Choroid plexus epithelial cell (primary cell): ENCODE measurements at regions not wholly inside any gene's neighbourhood (a gene's known extent, or its start where the extent isn't known, plus 50 kb on each side); places are given as distances from the start of the nearest gene placed in this dataset.
"Not testable (repeated sequence)": the region's sequence is repeated elsewhere in the genome, so short reads cannot be mapped to it uniquely, and the experiment has no call there.

Experiments used
- DNase-seq: peaks from one replicate; pipeline ENCODE4 v3.0.0-alpha.2; 2010; ENCODE audit warnings: low read depth
- H3K4me3 ChIP-seq: 2 replicates; pipeline ENCODE4 v1.5.1; 2011; ENCODE audit warnings: low read depth, mild to moderate bottlenecking, control low read depth, low read length, moderate library complexity
- TF ChIP-seq, protein P1 (sequence below): conservative IDR thresholded peaks from 2 replicates; pipeline ENCODE4 v1.5.1; 2011; ENCODE audit warnings: low read depth, mild to moderate bottlenecking, control low read depth, inconsistent platforms, low read length, moderate library complexity

DNA sequence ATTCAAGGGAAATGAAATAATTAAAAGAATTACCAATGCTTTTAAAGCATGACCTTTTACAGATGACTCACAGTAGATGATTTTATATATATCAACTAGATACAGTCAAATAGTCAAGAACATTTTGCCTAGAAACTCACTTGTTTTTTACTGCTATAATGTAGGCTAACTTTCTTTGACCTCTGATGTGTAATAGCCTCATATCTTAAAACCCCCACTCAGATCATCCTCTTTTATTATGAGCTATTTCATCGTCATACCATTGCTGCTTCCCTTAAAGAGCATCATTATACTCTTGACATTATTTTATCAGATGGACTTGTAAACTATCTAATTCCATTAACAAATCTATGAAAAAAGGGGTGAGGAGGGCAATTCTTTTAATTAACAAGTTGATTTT, 355.9 kb upstream of the AGA start:
- no peak for DNase-seq
- TF ChIP-seq, protein P1, sequence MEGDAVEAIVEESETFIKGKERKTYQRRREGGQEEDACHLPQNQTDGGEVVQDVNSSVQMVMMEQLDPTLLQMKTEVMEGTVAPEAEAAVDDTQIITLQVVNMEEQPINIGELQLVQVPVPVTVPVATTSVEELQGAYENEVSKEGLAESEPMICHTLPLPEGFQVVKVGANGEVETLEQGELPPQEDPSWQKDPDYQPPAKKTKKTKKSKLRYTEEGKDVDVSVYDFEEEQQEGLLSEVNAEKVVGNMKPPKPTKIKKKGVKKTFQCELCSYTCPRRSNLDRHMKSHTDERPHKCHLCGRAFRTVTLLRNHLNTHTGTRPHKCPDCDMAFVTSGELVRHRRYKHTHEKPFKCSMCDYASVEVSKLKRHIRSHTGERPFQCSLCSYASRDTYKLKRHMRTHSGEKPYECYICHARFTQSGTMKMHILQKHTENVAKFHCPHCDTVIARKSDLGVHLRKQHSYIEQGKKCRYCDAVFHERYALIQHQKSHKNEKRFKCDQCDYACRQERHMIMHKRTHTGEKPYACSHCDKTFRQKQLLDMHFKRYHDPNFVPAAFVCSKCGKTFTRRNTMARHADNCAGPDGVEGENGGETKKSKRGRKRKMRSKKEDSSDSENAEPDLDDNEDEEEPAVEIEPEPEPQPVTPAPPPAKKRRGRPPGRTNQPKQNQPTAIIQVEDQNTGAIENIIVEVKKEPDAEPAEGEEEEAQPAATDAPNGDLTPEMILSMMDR = no peak
- H3K4me3 ChIP-seq = no peak overlapping the region

DNA sequence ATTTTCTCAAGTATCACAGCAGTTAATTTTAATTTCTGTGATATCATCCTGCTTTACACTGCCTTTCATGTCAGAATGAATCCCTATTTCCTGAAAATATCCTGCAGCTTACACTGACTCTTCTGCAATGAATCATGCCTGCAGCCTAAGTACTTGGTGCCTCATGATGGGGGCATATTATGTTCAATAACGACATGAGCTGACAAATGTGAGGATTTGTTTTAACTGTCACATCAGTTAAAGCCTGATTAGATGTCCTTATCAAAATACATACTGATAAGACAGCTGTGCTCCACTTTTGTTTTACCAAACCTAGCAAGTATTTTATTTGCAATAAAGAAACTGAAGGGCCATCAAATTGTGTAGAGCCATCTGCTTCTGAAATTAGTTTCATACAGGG, 359.9 kb upstream of the AGA start:
- DNase-seq = no peak
- TF ChIP-seq, protein P1 = no peak
- H3K4me3 ChIP-seq = no peak overlapping the region

DNA sequence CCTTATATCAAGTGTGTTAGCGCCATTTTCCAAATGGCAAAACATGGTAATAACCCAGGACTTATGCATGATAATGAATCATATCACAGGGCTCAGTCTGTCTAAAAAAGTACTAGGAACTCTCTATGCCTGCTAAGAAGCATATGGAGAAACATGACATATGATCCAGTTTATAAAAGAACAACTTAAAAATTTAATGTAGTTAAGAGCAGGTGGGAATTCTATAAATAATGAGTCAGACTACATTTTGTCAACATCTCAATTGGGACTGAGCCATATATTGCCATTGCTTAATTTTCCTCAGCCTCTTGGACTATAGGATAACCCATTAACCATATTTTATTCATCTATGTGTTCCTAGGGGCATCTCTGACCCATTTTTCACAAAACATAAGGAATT, 360.4 kb upstream of the AGA start:
- H3K4me3 ChIP-seq = no peak overlapping the region
- TF ChIP-seq, protein P1 = no peak
- DNase-seq = no peak

DNA sequence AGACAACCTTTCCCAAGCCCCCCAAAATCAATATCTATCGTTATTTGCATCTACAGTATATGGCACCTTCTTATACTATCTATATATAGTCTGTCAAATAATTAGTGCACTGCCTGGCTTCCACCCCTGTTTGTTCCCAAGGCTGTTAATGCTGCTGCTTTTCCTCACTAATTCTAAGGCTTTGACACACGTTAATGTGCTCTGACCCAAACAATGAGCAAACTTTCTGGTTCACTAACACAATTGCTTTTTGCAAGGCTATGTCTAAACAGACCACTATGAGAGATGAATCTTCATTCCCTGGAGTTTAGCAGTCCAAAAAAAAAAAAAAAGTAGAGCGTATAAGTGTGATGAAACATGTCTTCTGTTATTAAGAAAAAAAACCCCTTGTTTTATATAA, 360.9 kb upstream of the AGA start:
- TF ChIP-seq, protein P1 = no peak
- no peak for DNase-seq

DNA sequence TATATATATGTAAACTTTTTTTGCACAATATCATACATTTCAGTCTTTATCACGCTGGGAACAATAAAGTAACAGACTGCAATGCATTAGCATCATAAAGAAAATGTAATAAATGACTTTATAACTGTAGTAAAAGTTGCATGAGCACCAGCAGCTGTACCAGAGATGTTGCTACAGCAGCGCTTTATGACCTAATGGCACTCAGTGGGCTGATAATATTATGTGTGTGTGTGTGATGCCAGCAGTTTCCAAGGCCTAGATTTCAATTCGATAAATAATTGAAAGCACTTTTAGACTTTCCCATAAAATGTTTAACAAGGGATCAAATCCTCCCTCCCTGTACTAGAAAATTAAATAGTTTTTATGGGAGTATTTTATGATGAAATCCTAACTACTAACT, 367.6 kb upstream of the AGA start:
- DNase-seq = no peak
- TF ChIP-seq, protein P1 = no peak
- H3K4me3 ChIP-seq = no peak overlapping the region

More for the DNA sequence above, 360.9 kb upstream of the AGA start:
- no peak overlapping the region for H3K4me3 ChIP-seq

DNA sequence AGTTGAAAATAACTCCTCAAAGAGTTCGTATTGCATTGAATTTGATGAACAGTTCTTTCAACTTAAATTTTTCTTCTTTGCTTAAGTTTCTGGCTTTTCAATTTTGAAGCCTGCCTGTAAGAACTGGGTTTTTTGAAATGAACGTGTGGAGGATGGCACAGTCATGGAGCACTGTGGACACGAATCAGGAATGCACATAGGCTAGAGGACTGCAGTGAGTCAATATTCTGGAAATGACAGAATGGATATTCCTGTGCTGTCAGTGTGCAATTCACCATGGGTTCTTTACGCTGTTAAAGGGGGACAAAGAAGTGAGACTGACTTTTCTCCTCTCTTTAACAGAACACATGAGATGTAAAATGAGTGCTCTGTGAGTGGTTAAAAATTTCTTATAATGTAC, 368.0 kb upstream of the AGA start:
- TF ChIP-seq, protein P1 = no peak
- no peak for DNase-seq
- H3K4me3 ChIP-seq = no peak overlapping the region

DNA sequence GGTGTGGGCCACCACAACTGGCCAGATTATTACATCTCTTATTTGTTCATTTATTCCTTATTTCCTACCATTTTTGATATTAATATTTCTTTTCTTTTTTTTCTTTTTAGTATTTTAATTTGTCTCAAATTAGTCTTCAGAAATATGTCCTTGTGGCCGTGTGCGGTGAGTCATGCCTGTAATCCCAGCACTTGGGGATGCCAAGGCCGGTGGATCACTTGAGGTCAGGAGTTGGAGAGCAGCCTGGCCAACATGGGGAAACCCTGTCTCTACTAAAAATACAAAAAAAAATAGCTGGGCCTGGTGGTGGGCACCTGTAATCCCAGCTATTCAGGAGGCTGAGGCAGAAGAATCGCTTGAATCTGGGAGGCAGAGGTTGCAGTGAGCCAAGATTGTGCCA, 376.2 kb upstream of the AGA start:
- not testable (repeated sequence) for DNase-seq, H3K4me3 ChIP-seq

DNA sequence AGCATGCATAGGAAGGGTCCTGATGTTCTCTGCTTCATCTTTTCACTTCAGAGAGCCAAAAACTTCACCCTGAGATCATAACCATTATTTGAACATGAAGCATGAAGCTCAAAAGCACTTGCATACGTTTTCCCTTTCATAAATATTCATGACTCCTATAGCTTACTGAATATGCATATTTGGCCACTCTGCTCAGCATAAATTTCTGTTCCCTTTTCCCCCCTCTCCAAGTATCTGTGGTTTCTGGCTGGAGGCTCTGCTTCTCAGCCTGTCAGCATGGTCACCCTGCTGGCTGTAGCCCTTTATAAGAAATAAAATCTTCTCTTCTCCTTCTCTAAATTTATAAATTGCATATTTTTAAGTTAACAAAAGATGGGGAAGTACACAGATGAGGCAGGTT, 384.7 kb upstream of the AGA start:
- no peak for DNase-seq
- TF ChIP-seq, protein P1 = no peak
- H3K4me3 ChIP-seq = no peak overlapping the region
